Erythroblast (primary cell): ENCODE measurements at regions not wholly inside any gene's neighbourhood (a gene's known extent, or its start where the extent isn't known, plus 50 kb on each side); places are given as distances from the start of the nearest gene placed in this dataset.

Source experiments
- DNase-seq, 2 experiments: peaks; one replicate each; lab custom pipeline; 2025; lab: John Stamatoyannopoulos, UW
- GATA1 ChIP-seq: IDR thresholded peaks from 2 replicates; pipeline ENCODE4 v1.6.1; 2011; ENCODE audit warnings: low read depth, mild to moderate bottlenecking, control low read depth, low read length, moderate library complexity
- POLR2A ChIP-seq: IDR thresholded peaks from 2 replicates; pipeline ENCODE4 v1.6.1; 2011; ENCODE audit warnings: mild to moderate bottlenecking, low read length

- no peak for TF ChIP-seq GATA1
- no peak for TF ChIP-seq POLR2A
- DNase-seq: no peak
These were observed 300.5 kb downstream of the TCERG1L start for GRCh38 chr10:131010965-131011575.

GRCh38 chr10:131011936-131012640 is 299.4 kb downstream of the TCERG1L start:
- DNase-seq: no peak
- TF ChIP-seq GATA1: no peak
- TF ChIP-seq POLR2A: no peak

GRCh38 chr10:131012641-131012985 is 298.9 kb downstream of the TCERG1L start:
- TF ChIP-seq POLR2A: no peak
- no peak for TF ChIP-seq GATA1
- DNase-seq: no peak

GRCh38 chr10:131013281-131013912 is 298.1 kb downstream of the TCERG1L start:
- no peak for DNase-seq
- TF ChIP-seq POLR2A (no peak), GATA1 (no peak)

- TF ChIP-seq POLR2A (no peak), GATA1 (no peak)
- DNase-seq: no peak
These were observed 297.2 kb downstream of the TCERG1L start for GRCh38 chr10:131014271-131014670.

- TF ChIP-seq POLR2A (no peak), GATA1 (no peak)
- no peak for DNase-seq
These were observed 296.2 kb downstream of the TCERG1L start for GRCh38 chr10:131015271-131015670.

GRCh38 chr10:131016556-131016955 is 295.0 kb downstream of the TCERG1L start:
- no peak for DNase-seq
- no peak for TF ChIP-seq GATA1

- TF ChIP-seq POLR2A: no peak
- no peak for TF ChIP-seq GATA1
- no peak for DNase-seq
These were observed 293.8 kb downstream of the TCERG1L start for GRCh38 chr10:131017566-131018285.

GRCh38 chr10:131018886-131019500 is 292.5 kb downstream of the TCERG1L start:
- no peak for DNase-seq
- TF ChIP-seq GATA1 (no peak), POLR2A (no peak)

GRCh38 chr10:131019696-131020095 is 291.8 kb downstream of the TCERG1L start:
- no peak for DNase-seq
- no peak for TF ChIP-seq POLR2A
- no peak for TF ChIP-seq GATA1

- DNase-seq: no peak
- TF ChIP-seq POLR2A (no peak), GATA1 (no peak)
These were observed 290.7 kb downstream of the TCERG1L start for GRCh38 chr10:131020775-131021174.

GRCh38 chr10:131021246-131021895 is 290.1 kb downstream of the TCERG1L start:
- no peak for DNase-seq
- no peak for TF ChIP-seq POLR2A
- TF ChIP-seq GATA1: no peak

GRCh38 chr10:131021969-131022368 is 289.6 kb downstream of the TCERG1L start:
- no peak for DNase-seq

More at GRCh38 chr10:131021969-131022368, 289.6 kb downstream of the TCERG1L start:
- TF ChIP-seq POLR2A (no peak), GATA1 (no peak)
